RKO (cell line): ENCODE measurements at regions not wholly inside any gene's neighbourhood (a gene's known extent, or its start where the extent isn't known, plus 50 kb on each side); places are given as distances from the start of the nearest gene placed in this dataset.
"Not testable (repeated sequence)": the region's sequence is repeated elsewhere in the genome, so short reads cannot be mapped to it uniquely, and the experiment has no call there.

Source experiments
- DNase-seq: peaks from one replicate; pipeline ENCODE4 v3.0.0-alpha.2; 2016; ENCODE audit warnings: low spot score

DNA sequence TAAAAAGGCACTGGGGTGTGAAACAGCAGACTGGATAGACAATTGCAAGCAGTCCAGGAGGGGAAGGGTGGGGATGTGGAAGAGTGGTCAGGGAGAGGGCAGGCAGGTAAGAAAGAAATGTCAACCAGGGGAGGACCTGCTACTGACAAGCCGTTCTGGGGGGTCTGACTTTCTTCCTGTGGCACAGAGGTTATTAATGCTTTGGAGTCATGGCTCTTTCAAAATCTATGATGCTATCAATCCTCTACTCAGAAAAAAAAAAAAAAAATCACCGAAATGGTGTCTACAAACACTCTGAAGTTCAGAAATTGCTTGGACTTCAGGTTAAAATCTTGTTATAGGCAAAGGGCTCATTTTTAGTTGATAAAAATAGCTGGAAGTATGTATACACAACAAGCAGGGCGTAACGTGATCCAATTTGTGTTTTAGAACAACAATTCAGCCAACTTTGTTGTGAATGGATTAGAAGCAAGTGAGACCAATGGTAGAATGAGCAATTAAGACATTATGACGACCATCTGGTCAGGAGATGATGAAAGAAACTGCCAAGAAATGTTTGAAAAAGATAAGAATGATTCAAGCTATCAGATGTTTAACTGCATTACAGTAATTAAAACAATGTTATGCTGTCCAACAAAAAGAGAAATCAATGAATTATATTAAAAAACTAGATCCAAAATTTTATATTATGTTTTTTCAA is 255.2 kb downstream of the DEPDC1B start:
- no peak for DNase-seq

GRCh38 chr5:60439552-60439951 is 260.4 kb downstream of the DEPDC1B start:
- DNase-seq = no peak

GRCh38 chr5:60437308-60437707 is 262.7 kb downstream of the DEPDC1B start:
- no peak for DNase-seq

GRCh38 chr5:60436518-60436917 is 263.4 kb downstream of the DEPDC1B start:
- DNase-seq = no peak

- DNase-seq = no peak
These were observed 264.2 kb downstream of the DEPDC1B start for GRCh38 chr5:60435808-60436207.

DNA sequence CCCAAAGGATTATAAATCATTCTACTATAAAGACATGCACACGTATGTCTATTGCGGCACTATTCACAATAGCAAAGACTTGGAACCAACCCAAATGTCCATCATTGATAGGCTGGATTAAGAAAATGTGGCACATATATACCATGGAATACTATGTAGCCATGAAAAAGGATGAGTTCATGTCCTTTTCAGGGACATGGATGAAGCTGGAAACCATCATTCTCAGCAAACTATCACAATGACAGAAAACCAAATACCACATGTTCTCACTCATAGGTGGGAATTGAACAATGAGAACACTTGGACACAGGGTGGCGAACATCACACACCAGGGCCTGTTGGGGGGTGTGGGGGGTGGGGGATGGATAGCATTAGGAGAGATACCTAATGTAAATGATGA is 273.8 kb downstream of the DEPDC1B start:
- not testable (repeated sequence) for DNase-seq

DNA sequence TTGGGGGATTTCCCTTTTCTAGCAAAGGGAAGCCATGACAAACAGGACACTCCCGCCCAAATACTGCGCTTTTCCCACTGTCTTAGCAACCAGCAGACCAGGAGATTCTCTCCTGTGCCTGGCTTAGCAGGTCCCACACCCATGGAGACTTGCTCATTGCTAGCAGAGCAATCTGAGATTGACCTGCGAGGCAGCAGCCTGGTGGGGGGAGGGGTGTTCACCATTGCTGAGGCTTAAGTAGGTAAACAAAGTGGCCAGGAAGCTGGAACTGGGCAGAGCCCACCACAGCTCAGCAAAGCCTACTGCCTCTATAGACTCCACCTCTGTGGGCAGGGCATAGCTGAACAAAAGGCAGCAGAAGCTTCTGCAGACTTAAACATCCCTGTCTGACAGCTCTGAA is 279.2 kb downstream of the DEPDC1B start:
- DNase-seq = not testable (repeated sequence)

DNA sequence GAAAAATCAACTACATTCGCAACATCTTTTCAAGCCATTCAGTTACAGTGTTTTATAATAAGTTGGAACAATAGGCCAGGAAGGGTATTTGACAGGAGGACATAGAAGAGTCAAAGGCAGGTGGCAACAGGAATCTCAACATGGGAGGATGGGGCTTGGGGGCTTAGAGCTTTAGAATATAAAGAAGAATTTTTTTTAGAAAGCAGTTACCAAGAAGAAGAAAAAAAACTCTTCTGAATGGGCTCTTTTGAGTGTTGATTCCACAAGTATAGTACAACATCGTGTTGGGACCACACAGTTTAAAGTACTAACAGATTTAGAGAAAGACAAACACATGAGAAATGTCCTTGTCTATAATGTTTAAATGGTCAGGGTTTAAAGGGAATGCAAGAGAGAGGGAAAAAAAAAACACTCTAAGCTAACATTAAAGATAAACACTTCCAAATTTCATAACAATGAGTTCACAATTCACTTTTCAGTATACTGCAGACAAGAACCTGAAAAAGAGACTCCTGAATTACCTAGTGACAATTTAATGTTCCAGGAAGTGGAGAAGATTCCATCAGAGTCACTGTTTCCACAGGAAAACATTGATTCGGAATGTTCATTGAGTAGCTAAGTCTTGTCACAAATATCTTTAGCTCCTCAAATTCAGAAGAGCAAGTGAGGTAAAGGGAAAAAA is 282.3 kb downstream of the DEPDC1B start:
- no peak for DNase-seq

DNA sequence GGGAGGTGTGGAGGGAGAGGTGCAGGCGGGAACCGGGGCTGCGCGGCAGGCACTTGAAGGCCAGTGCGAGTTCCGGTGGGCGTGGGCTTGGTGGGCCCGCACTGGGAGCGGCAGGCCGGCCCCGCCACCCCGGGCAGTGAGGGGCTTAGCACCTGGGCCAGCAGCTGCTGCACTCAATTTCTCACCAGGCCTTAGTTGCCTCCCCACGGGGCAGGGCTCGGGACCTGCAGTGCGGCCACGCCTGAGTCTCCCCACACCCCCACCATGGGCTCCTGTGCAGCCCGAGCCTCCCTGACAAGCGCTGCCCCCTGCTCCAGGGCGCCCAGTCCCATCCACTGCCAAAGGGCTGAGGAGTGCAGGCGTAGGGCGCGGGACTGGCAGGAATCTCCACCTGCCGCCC is 284.5 kb downstream of the DEPDC1B start:
- DNase-seq = no peak

DNA sequence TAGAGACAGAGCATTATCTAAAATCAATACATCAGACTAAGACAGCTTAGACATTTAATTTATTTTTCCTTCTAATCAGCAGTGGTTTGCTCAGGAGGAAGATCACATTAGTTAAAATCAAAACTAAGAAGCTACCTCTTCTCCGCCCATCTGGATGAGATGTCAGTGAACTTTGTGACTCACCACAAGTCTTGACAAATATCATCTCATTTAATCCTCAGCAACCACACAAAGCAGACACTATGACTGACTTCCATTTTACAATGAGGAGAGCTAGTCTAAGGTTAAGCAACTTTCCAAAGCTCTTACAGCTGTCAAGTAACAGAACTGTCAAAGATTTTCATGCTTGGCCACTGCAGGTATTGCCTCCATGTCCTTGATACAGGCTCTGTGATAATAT is 289.5 kb downstream of the DEPDC1B start:
- DNase-seq = peak; percentile 7

DNA sequence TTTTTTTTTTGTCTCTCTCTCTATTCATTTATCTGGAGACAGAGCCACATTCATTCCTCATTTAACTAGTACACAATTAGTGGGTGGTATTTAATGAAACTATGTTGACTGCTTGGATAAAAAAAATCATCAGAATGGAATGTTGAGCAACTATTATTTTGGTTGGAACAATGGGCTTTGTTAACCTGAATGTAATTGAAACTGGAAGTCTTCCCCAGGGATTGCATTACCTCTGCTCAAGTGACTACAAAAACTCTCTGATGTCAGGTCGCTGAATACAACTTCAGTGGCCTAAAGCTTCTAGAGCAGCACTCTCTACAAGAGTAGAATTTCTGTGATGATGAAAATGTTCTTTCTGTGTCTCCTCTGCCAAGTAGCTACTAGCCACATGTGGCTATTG is 295.8 kb downstream of the DEPDC1B start:
- no peak for DNase-seq

DNA sequence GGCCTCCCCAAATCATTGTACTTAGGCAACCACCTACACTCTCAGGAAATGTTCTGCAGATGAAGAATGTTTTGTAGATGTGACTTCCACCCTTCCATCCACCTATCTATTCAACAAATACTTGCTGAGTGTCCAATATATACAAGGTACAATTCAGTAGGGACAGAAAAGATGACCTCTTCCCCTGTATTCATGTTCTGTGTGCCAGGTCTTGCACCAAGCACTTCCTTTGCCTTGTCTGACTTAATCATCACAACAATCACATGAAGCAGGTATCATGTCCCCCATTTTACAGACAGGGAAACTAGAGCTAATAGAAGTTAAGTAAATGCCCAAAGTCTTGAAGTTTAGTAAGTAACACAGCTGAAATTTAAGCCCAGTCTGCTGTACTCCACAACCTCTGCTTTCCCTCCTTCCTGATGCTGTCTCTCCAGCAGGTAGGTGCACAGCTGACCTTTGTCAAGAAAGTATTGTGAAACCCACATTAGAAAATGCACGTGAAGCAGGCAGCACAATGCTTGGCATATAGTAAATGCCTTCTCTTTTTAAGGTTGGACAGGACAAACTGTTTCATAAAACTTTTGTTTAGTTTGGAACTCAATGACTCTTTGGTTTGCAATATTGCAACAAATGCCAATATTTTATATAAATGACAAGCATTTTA is 296.5 kb downstream of the DEPDC1B start:
- no peak for DNase-seq

GRCh38 chr5:60402161-60402785 is 297.7 kb downstream of the DEPDC1B start:
- DNase-seq = no peak

DNA sequence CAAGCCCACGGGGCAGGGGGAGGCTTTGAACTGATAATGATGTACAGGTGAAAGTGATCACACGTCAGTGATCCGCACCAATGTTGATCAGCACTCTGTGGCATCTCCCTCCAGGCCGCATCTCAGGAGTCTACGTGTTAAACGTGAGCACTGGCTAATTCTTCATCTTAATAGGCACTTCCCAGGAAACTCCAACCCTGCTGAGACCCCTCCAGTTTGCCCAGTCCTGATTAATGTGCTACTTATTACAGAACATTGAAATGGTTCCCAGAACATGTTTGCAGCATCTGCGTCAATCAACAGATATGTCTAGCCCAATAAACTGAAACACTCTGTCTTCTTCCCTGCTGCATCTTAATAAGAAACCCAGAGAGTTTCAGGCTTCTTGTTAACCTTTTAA is 298.4 kb downstream of the DEPDC1B start:
- DNase-seq = no peak

- no peak for DNase-seq
These were observed 300.5 kb downstream of the DEPDC1B start for GRCh38 chr5:60399507-60399906.

GRCh38 chr5:60395712-60396329 is 304.1 kb downstream of the DEPDC1B start:
- no peak for DNase-seq

DNA sequence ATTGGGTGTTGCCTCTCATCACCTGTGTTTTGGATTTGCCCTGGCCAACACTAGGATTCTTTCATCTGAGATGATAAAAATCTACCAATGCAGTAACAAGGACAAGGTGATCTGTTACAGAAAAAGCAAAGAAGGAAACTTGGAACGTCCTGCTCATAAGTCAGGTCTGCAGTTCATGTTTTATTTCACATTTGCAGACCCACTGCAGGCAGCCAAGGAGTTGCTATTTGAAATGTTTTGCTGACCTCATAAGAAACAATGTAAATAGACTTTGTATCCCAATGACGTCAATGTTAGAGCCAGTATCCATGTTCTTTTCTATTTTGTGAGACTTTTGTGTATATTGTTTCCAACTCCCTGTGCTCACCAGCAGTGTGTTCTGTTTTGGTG is 312.9 kb downstream of the DEPDC1B start:
- DNase-seq = no peak

GRCh38 chr5:60386436-60387050 is 313.4 kb downstream of the DEPDC1B start:
- no peak for DNase-seq

DNA sequence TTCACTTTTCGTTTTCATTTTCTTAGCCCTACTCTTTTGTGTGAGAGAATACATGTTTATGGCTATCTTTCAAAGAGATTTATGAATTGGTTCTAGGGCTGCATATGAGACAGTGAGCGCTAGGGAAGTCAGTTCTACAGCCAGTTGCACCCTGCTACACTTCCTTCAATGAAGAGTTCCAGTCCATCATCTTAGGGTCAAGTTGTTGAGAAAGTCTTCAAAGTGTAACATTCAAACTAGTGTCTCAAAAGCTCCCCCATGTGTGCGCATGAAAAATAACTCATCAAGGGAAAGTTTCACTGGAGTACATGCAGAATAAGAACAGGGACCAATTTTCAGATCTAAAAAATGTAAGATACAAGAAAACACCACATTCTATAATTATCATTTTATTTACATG is 317.2 kb downstream of the DEPDC1B start:
- peak; percentile 67 for DNase-seq

DNA sequence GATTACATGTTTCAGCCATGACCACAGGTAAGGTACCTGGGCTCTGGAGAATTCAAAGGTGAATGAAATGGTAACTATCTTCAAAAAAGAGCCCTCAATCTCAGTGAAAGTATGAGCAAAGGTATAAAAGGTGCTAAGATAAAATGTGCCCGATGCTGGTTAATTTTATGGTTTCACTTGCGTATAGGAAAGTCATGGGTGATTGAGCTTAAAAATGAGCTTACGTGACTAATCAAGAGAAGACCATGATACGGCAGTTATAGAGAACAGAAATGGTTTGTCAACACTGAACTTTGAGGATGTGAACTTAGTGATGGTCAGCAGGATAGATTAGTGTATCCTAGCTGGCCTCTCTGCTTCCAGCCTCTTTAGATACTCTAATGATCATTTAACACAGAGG is 320.1 kb downstream of the DEPDC1B start:
- no peak for DNase-seq

- no peak for DNase-seq
These were observed 322.1 kb downstream of the DEPDC1B start for GRCh38 chr5:60377826-60378225.

- no peak for DNase-seq
These were observed 323.1 kb downstream of the DEPDC1B start for GRCh38 chr5:60376860-60377259.
